Gastroesophageal sphincter (tissue), 3 donors: ENCODE measurements at regions not wholly inside any gene's neighbourhood (a gene's known extent, or its start where the extent isn't known, plus 50 kb on each side); places are given as distances from the start of the nearest gene placed in this dataset.

Experiments
- EP300 ChIP-seq: sonication (generic); formaldehyde crosslinking; IDR thresholded peaks from one replicate; pipeline ENCODE4 v1.6.1; 2017; ENCODE audit warnings: antibody characterized with exemption, mild to moderate bottlenecking
- POLR2A ChIP-seq, 2 donors: fragments of 450-650 bp; IDR thresholded peaks; one replicate each; pipeline ENCODE4 v1.6.1; 2017; ENCODE audit warnings: antibody characterized with exemption in 2 of 2, mild to moderate bottlenecking in 2 of 2, moderate library complexity in 1 of 2
- TF ChIP-seq, protein P1 (sequence below), 4 experiments: fragments of 200-600 bp in 2 of 4; fragments of 450-650 bp in 2 of 4; sonication (generic) in 1 of 4; IDR thresholded peaks; one replicate each; pipeline ENCODE4 v1.5.1; 2017 to 2019; ENCODE audit warnings: antibody characterized with exemption in 4 of 4, mild to moderate bottlenecking in 2 of 4, moderate library complexity in 2 of 4

GRCh38 chr9:2377117-2377516, 244.5 kb upstream of the VLDLR start:
- TF ChIP-seq, protein P1, sequence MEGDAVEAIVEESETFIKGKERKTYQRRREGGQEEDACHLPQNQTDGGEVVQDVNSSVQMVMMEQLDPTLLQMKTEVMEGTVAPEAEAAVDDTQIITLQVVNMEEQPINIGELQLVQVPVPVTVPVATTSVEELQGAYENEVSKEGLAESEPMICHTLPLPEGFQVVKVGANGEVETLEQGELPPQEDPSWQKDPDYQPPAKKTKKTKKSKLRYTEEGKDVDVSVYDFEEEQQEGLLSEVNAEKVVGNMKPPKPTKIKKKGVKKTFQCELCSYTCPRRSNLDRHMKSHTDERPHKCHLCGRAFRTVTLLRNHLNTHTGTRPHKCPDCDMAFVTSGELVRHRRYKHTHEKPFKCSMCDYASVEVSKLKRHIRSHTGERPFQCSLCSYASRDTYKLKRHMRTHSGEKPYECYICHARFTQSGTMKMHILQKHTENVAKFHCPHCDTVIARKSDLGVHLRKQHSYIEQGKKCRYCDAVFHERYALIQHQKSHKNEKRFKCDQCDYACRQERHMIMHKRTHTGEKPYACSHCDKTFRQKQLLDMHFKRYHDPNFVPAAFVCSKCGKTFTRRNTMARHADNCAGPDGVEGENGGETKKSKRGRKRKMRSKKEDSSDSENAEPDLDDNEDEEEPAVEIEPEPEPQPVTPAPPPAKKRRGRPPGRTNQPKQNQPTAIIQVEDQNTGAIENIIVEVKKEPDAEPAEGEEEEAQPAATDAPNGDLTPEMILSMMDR (IDR thresholded peaks at IDR 0.05), result no peak
- TF ChIP-seq EP300 (no peak), POLR2A (IDR thresholded peaks at IDR 0.05) (no peak)
